ENCODE measurements at regions not wholly inside any gene's neighbourhood (a gene's known extent, or its start where the extent isn't known, plus 50 kb on each side); places are given as distances from the start of the nearest gene placed in this dataset.

GRCh38 chr3:28139967-28140634, 101.3 kb upstream of the CMC1 start:
- no peak for TF ChIP-seq TFE3 (CRISPR knock-in tag; IDR thresholded peaks at IDR 0.05)
- no peak for TF ChIP-seq TOE1 (CRISPR knock-in tag; IDR thresholded peaks at IDR 0.05)
- no peak for TF ChIP-seq EZH2 (conservative IDR thresholded peaks at IDR 0.05; ENCODE audit: low read depth, low read length)

Measured in HepG2 (cell line).